ENCODE measurements at regions not wholly inside any gene's neighbourhood (a gene's known extent, or its start where the extent isn't known, plus 50 kb on each side); places are given as distances from the start of the nearest gene placed in this dataset.
A peak's percentile ranks its signal among the peaks of the same experiment; 100 is the strongest.

GRCh38 chr2:40964509-40965250, 512.8 kb upstream of the SLC8A1 start:
- Mint-ChIP-seq H3K4me1 (ENCODE audit: low read depth in 2 of 2) (no peaks in the 10 kb centered on the region), H3K36me3 (ENCODE audit: insufficient read depth) (no peaks in the 10 kb centered on the region), H3K27me3 (no peaks in the 10 kb centered on the region), H3K27ac (no peak overlapping the region), H3K4me3 (no peak overlapping the region), H3K9me3 (peaks cover 14 to 20% of the 10 kb centered on the region in 2 donors)
- no peak for ATAC-seq (replicated peaks)
- DNase-seq = no peak

GRCh38 chr2:40967451-40967850, 515.6 kb upstream of the SLC8A1 start:
- no peak overlapping the region for H3K4me3 Mint-ChIP-seq
- H3K27me3 Mint-ChIP-seq = no peaks in the 10 kb centered on the region
- no peak overlapping the region for H3K27ac Mint-ChIP-seq
- no peaks in the 10 kb centered on the region for H3K4me1 Mint-ChIP-seq (ENCODE audit: low read depth in 2 of 2)
- no peak for ATAC-seq (replicated peaks)
- no peak for DNase-seq
- no peaks in the 10 kb centered on the region for H3K36me3 Mint-ChIP-seq (ENCODE audit: insufficient read depth)
- H3K9me3 Mint-ChIP-seq = peaks cover 12 to 14% of the 10 kb centered on the region in 2 donors

GRCh38 chr2:40975151-40975550, 523.3 kb upstream of the SLC8A1 start:
- Mint-ChIP-seq H3K27me3 (no peaks in the 10 kb centered on the region), H3K27ac (no peak overlapping the region), H3K36me3 (ENCODE audit: insufficient read depth) (no peaks in the 10 kb centered on the region), H3K9me3 (no peaks in the 10 kb centered on the region), H3K4me3 (no peak overlapping the region), H3K4me1 (ENCODE audit: low read depth in 2 of 2) (no peaks in the 10 kb centered on the region)
- ATAC-seq (replicated peaks) = no peak
- DNase-seq = no peak

- H3K36me3 Mint-ChIP-seq (ENCODE audit: insufficient read depth) = no peaks in the 10 kb centered on the region
- H3K27me3 Mint-ChIP-seq = no peaks in the 10 kb centered on the region
- DNase-seq = no peak
- no peaks in the 10 kb centered on the region for H3K4me1 Mint-ChIP-seq (ENCODE audit: low read depth in 2 of 2)
- ATAC-seq (replicated peaks) = no peak
- H3K27ac Mint-ChIP-seq = no peak overlapping the region
- no peaks in the 10 kb centered on the region for H3K9me3 Mint-ChIP-seq
- no peak overlapping the region for H3K4me3 Mint-ChIP-seq
These were observed 545.5 kb upstream of the SLC8A1 start for GRCh38 chr2:40997362-40997761.

GRCh38 chr2:41000374-41000773, 548.5 kb upstream of the SLC8A1 start:
- no peaks in the 10 kb centered on the region for H3K9me3 Mint-ChIP-seq
- no peak overlapping the region for H3K4me3 Mint-ChIP-seq
- H3K27ac Mint-ChIP-seq = no peak overlapping the region
- H3K36me3 Mint-ChIP-seq (ENCODE audit: insufficient read depth) = no peaks in the 10 kb centered on the region
- ATAC-seq (replicated peaks) = no peak
- no peaks in the 10 kb centered on the region for H3K4me1 Mint-ChIP-seq (ENCODE audit: low read depth in 2 of 2)
- H3K27me3 Mint-ChIP-seq = no peaks in the 10 kb centered on the region
- no peak for DNase-seq

GRCh38 chr2:41000906-41001305, 549.0 kb upstream of the SLC8A1 start:
- H3K27me3 Mint-ChIP-seq = no peaks in the 10 kb centered on the region
- no peaks in the 10 kb centered on the region for H3K4me1 Mint-ChIP-seq (ENCODE audit: low read depth in 2 of 2)
- no peak for ATAC-seq (replicated peaks)
- DNase-seq = no peak
- no peak overlapping the region for H3K27ac Mint-ChIP-seq
- H3K4me3 Mint-ChIP-seq = no peak overlapping the region
- no peaks in the 10 kb centered on the region for H3K9me3 Mint-ChIP-seq
- no peaks in the 10 kb centered on the region for H3K36me3 Mint-ChIP-seq (ENCODE audit: insufficient read depth)

- H3K9me3 Mint-ChIP-seq = no peaks in the 10 kb centered on the region
- H3K36me3 Mint-ChIP-seq (ENCODE audit: insufficient read depth) = no peaks in the 10 kb centered on the region
- ATAC-seq (replicated peaks) = no peak
- no peak overlapping the region for H3K4me3 Mint-ChIP-seq
- H3K27ac Mint-ChIP-seq = no peak overlapping the region
- no peak for DNase-seq
- no peaks in the 10 kb centered on the region for H3K27me3 Mint-ChIP-seq
- no peaks in the 10 kb centered on the region for H3K4me1 Mint-ChIP-seq (ENCODE audit: low read depth in 2 of 2)
These were observed 552.8 kb upstream of the SLC8A1 start for GRCh38 chr2:41004700-41005099.

GRCh38 chr2:41020358-41020757, 568.5 kb upstream of the SLC8A1 start:
- ATAC-seq (replicated peaks) (no peak), DNase-seq (no peak)
- peaks cover 0 to 10% of the 10 kb centered on the region in 2 donors for H3K9me3 Mint-ChIP-seq
- no peak overlapping the region for H3K4me3 Mint-ChIP-seq
- H3K4me1 Mint-ChIP-seq (ENCODE audit: low read depth in 2 of 2) = no peaks in the 10 kb centered on the region
- no peaks in the 10 kb centered on the region for H3K36me3 Mint-ChIP-seq (ENCODE audit: insufficient read depth)
- no peak overlapping the region for H3K27ac Mint-ChIP-seq
- no peaks in the 10 kb centered on the region for H3K27me3 Mint-ChIP-seq

GRCh38 chr2:41024816-41025215, 572.9 kb upstream of the SLC8A1 start:
- H3K4me1 Mint-ChIP-seq (ENCODE audit: low read depth in 2 of 2) = no peaks in the 10 kb centered on the region
- DNase-seq (no peak), ATAC-seq (replicated peaks) (no peak)
- no peak overlapping the region for H3K27ac Mint-ChIP-seq
- peaks cover 0 to 8% of the 10 kb centered on the region in 2 donors for H3K9me3 Mint-ChIP-seq
- no peak overlapping the region for H3K4me3 Mint-ChIP-seq
- no peaks in the 10 kb centered on the region for H3K36me3 Mint-ChIP-seq (ENCODE audit: insufficient read depth)
- no peaks in the 10 kb centered on the region for H3K27me3 Mint-ChIP-seq

- H3K4me3 Mint-ChIP-seq = no peak overlapping the region
- ATAC-seq (replicated peaks) (no peak), DNase-seq (no peak)
- no peak overlapping the region for H3K27ac Mint-ChIP-seq
- no peaks in the 10 kb centered on the region for H3K36me3 Mint-ChIP-seq (ENCODE audit: insufficient read depth)
- peaks cover 4 to 8% of the 10 kb centered on the region in 2 donors for H3K9me3 Mint-ChIP-seq
- no peaks in the 10 kb centered on the region for H3K27me3 Mint-ChIP-seq
- no peaks in the 10 kb centered on the region for H3K4me1 Mint-ChIP-seq (ENCODE audit: low read depth in 2 of 2)
These were observed 574.7 kb upstream of the SLC8A1 start for GRCh38 chr2:41026613-41027012.

- Mint-ChIP-seq H3K27me3 (no peaks in the 10 kb centered on the region), H3K36me3 (ENCODE audit: insufficient read depth) (no peaks in the 10 kb centered on the region), H3K27ac (peak overlapping the region in 1 of 2 donors; percentile 16), H3K4me1 (ENCODE audit: low read depth in 2 of 2) (no peaks in the 10 kb centered on the region), H3K4me3 (no peak overlapping the region), H3K9me3 (peaks cover 4 to 8% of the 10 kb centered on the region in 2 donors)
- ATAC-seq (replicated peaks) (no peak), DNase-seq (no peak)
These were observed 575.2 kb upstream of the SLC8A1 start for GRCh38 chr2:41027095-41027494.

GRCh38 chr2:41031282-41031681, 579.4 kb upstream of the SLC8A1 start:
- ATAC-seq (replicated peaks) (no peak), DNase-seq (no peak)
- peaks cover 10 to 12% of the 10 kb centered on the region in 2 donors for H3K9me3 Mint-ChIP-seq
- no peak overlapping the region for H3K4me3 Mint-ChIP-seq
- no peak overlapping the region for H3K27ac Mint-ChIP-seq
- H3K4me1 Mint-ChIP-seq (ENCODE audit: low read depth in 2 of 2) = no peaks in the 10 kb centered on the region
- H3K27me3 Mint-ChIP-seq = no peaks in the 10 kb centered on the region
- H3K36me3 Mint-ChIP-seq (ENCODE audit: insufficient read depth) = no peaks in the 10 kb centered on the region

- no peak overlapping the region for H3K27ac Mint-ChIP-seq
- no peaks in the 10 kb centered on the region for H3K27me3 Mint-ChIP-seq
- ATAC-seq (replicated peaks) (no peak), DNase-seq (no peak)
- no peaks in the 10 kb centered on the region for H3K36me3 Mint-ChIP-seq (ENCODE audit: insufficient read depth)
- no peak overlapping the region for H3K4me3 Mint-ChIP-seq
- peaks cover 15 to 17% of the 10 kb centered on the region in 2 donors for H3K9me3 Mint-ChIP-seq
- no peaks in the 10 kb centered on the region for H3K4me1 Mint-ChIP-seq (ENCODE audit: low read depth in 2 of 2)
These were observed 580.8 kb upstream of the SLC8A1 start for GRCh38 chr2:41032715-41033114.

- ATAC-seq (replicated peaks) (no peak), DNase-seq (no peak)
- Mint-ChIP-seq H3K4me1 (ENCODE audit: low read depth in 2 of 2) (no peaks in the 10 kb centered on the region), H3K27me3 (no peaks in the 10 kb centered on the region), H3K4me3 (no peak overlapping the region), H3K9me3 (peaks cover 12 to 21% of the 10 kb centered on the region in 2 donors), H3K27ac (no peak overlapping the region), H3K36me3 (ENCODE audit: insufficient read depth) (no peaks in the 10 kb centered on the region)
These were observed 581.2 kb upstream of the SLC8A1 start for GRCh38 chr2:41033127-41033526.

Data from effector memory CD8-positive, alpha-beta T cell (primary cell).